Lower lobe of right lung (tissue), 2 donors: ENCODE measurements at regions not wholly inside any gene's neighbourhood (a gene's known extent, or its start where the extent isn't known, plus 50 kb on each side); places are given as distances from the start of the nearest gene placed in this dataset.
"Not testable (repeated sequence)": the region's sequence is repeated elsewhere in the genome, so short reads cannot be mapped to it uniquely, and the experiment has no call there.

Source experiments
- ATAC-seq, 2 donors: fragments of 200-7000 bp; cut with Tn5 transposase; one replicate each; pipeline ENCODE4 v1.9.1; 2020 to 2022; ENCODE audit warnings: mild to moderate bottlenecking in 2 of 2, moderate library complexity in 2 of 2
- DNase-seq: peaks from one replicate; pipeline ENCODE4 v3.0.0-alpha.2; 2020
- H3K27ac ChIP-seq: fragments of 200-600 bp; one replicate; pipeline ENCODE4 v1.8.0; 2022
- H3K27me3 ChIP-seq: fragments of 200-600 bp; one replicate; pipeline ENCODE4 v1.8.0; 2022; ENCODE audit warnings: low read depth
- H3K36me3 ChIP-seq: fragments of 200-600 bp; one replicate; pipeline ENCODE4 v1.8.0; 2022; ENCODE audit warnings: mild to moderate bottlenecking
- H3K4me1 ChIP-seq: fragments of 200-600 bp; one replicate; pipeline ENCODE4 v1.8.0; 2022
- H3K4me3 ChIP-seq: fragments of 200-600 bp; one replicate; pipeline ENCODE4 v1.8.0; 2022; ENCODE audit warnings: mild to moderate bottlenecking
- H3K9me3 ChIP-seq: fragments of 200-600 bp; one replicate; pipeline ENCODE4 v1.8.0; 2022
- CTCF ChIP-seq: fragments of 200-600 bp; IDR thresholded peaks from one replicate; pipeline ENCODE4 v1.8.0; 2022; ENCODE audit warnings: antibody characterized with exemption, mild to moderate bottlenecking
- intact Hi-C: fragments of 100-400 bp; cut with DNase I; formaldehyde crosslinking; loops from one replicate; pipeline ENCODE4 v1.11.0; 2022
- donor health status: DM: no; HTN: yes; CAD: no; lungs with severe emphysema.

- H3K4me1 ChIP-seq = peaks cover 22% of the 10 kb centered on the region
- H3K4me3 ChIP-seq = no peak overlapping the region
- intact Hi-C loops = no loop called here
- no peaks in the 10 kb centered on the region for H3K36me3 ChIP-seq
- no peaks in the 10 kb centered on the region for H3K9me3 ChIP-seq
- no peaks in the 10 kb centered on the region for H3K27me3 ChIP-seq
- no peak for TF ChIP-seq CTCF
- no peak overlapping the region for H3K27ac ChIP-seq
- no peak for DNase-seq
- no peak for ATAC-seq
These were observed 64.8 kb upstream of the ABHD2 start for GRCh38 chr15:89023311-89023961.

GRCh38 chr15:89024418-89024817 is 63.8 kb upstream of the ABHD2 start:
- DNase-seq = no peak
- Histone ChIP-seq H3K27ac (no peak overlapping the region), H3K27me3 (no peaks in the 10 kb centered on the region), H3K4me1 (peaks cover 18% of the 10 kb centered on the region), H3K4me3 (no peak overlapping the region), H3K36me3 (no peaks in the 10 kb centered on the region), H3K9me3 (no peaks in the 10 kb centered on the region)
- intact Hi-C loops = no loop called here
- TF ChIP-seq CTCF = no peak
- ATAC-seq = no peak

GRCh38 chr15:89026167-89026566 is 62.1 kb upstream of the ABHD2 start:
- intact Hi-C loops = no loop called here
- DNase-seq = no peak
- no peaks in the 10 kb centered on the region for H3K27me3 ChIP-seq
- no peak for ATAC-seq
- no peaks in the 10 kb centered on the region for H3K9me3 ChIP-seq
- no peak for TF ChIP-seq CTCF
- no peaks in the 10 kb centered on the region for H3K36me3 ChIP-seq
- no peak overlapping the region for H3K4me3 ChIP-seq
- H3K4me1 ChIP-seq = peaks cover 13% of the 10 kb centered on the region
- H3K27ac ChIP-seq = no peak overlapping the region

GRCh38 chr15:89028036-89028435 is 60.2 kb upstream of the ABHD2 start:
- no peak for TF ChIP-seq CTCF
- Histone ChIP-seq H3K27ac (no peak overlapping the region), H3K4me3 (no peak overlapping the region), H3K9me3 (no peaks in the 10 kb centered on the region), H3K36me3 (no peaks in the 10 kb centered on the region), H3K4me1 (no peaks in the 10 kb centered on the region), H3K27me3 (no peaks in the 10 kb centered on the region)
- ATAC-seq (no peak), DNase-seq (no peak)
- intact Hi-C loops = no loop called here

GRCh38 chr15:89030311-89030710 is 57.9 kb upstream of the ABHD2 start:
- Histone ChIP-seq H3K27ac (no peak overlapping the region), H3K4me1 (no peaks in the 10 kb centered on the region), H3K27me3 (no peaks in the 10 kb centered on the region), H3K4me3 (no peak overlapping the region), H3K9me3 (no peaks in the 10 kb centered on the region), H3K36me3 (no peaks in the 10 kb centered on the region)
- intact Hi-C loops = no loop called here
- no peak for TF ChIP-seq CTCF
- DNase-seq (no peak), ATAC-seq (no peak)

GRCh38 chr15:89031637-89032285 is 56.5 kb upstream of the ABHD2 start:
- DNase-seq, H3K9me3 ChIP-seq, H3K27ac ChIP-seq, ATAC-seq, H3K4me1 ChIP-seq, H3K4me3 ChIP-seq, intact Hi-C loops, H3K27me3 ChIP-seq, H3K36me3 ChIP-seq: not testable (repeated sequence)
